Fibroblast of skin of abdomen (primary cell): ENCODE measurements at regions not wholly inside any gene's neighbourhood (a gene's known extent, or its start where the extent isn't known, plus 50 kb on each side); places are given as distances from the start of the nearest gene placed in this dataset.
"Not testable (repeated sequence)": the region's sequence is repeated elsewhere in the genome, so short reads cannot be mapped to it uniquely, and the experiment has no call there.

Experiments
- DNase-seq: peaks from one replicate; pipeline ENCODE4 v3.0.0-alpha.2; 2013

- DNase-seq, result no peak
These were observed 393.7 kb upstream of the FANCL start for GRCh38 chr2:58634653-58635370.

DNA sequence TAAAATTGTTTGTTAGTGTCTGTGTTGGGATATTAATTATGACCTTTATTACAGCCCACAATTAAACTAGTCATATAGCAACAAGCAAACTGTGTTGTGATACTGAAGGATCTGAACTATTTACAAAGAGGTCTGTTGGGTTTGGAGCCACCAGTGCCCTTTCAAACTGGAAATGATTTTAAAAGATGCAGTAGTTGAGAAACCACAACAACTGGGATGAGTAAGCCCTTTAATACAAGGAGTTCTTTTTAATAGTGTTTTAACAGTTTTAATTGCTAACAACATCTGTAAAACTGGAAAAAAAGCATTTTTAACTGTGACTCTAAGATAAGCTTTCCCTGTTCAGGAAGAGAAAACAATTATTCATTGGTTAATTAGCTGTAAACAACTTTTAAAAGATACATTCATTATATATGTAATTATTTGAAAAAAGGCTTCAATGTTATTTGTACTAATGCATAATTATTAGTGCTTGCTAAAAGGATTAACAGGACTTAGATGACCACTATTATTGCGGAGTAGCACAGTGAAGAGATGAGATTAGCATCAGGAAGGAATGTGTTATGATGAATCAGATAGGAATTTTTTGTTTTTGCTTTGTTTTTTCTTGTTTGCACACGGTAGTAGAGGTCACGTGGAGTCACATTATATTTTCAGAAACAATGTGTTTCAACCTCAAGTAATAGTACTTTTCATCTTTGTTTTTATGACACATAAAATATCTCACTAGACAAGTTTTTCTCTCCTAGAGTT is 392.7 kb upstream of the FANCL start:
- DNase-seq, result peak; percentile 42

DNA sequence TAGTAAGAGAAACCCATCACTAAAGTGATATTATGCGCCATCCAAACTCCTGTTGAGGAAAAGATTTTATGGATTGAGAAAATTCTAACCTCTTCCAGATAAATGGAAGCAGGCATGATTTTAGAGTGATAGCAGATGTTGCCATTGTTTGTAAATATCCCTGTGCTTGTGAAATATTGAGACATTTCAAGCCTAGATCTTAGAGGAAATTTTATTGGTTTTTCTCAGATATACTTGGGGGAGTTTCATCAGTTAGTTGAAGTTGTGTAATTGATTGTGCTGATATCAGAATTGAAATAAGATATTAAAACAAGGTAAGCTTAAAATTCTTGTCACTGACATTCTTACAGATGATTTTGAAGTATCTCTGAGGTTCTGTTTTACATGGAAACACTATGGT is 390.9 kb upstream of the FANCL start:
- DNase-seq, result no peak

DNA sequence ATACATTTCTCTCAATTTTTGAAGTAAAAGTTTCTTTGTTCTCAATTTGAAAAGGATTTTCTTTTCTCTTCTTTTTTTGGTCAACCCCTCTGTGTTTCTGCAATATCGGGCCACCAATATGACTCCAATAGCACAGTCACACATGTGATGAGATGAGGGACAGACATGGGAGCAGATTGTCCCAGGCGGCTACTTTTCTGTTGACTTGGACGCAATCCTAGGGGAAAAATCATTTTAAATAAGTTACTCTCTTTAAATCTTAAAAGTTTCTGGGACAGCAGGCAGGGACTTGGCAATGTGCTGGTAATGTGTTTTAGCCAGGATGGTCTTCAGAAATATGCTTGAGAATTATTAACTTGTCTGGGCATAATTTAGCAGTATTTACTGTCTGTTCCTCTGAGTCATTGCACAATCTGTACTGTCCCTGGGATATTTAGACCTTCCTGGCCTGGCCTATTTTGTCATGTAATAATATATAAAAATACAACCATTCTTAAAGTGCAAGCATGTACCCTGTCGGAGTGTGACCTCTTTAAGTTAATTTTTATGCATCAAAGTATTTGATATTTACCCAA is 388.5 kb upstream of the FANCL start:
- no peak for DNase-seq

DNA sequence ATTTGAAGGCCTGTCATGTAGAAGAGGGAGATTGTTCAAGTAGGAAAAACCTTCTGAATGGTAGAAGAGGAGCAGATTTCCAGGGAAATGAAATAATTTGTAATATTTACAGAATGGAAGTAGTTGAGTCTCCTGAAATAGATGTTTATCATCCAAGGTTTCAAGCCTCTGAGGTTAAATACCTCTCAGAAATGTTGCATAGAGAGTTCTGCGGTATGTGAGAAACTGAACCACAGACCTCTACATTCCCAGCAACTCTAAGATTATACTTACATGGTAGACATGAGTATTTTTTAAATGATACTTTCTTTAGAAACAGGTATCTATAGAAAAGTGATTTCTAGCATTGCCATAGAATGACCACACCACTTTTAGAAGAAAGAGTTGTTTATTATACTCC is 379.8 kb upstream of the FANCL start:
- DNase-seq, result no peak

- peak; percentile 23 for DNase-seq
These were observed 379.0 kb upstream of the FANCL start for GRCh38 chr2:58620093-58620492.

DNA sequence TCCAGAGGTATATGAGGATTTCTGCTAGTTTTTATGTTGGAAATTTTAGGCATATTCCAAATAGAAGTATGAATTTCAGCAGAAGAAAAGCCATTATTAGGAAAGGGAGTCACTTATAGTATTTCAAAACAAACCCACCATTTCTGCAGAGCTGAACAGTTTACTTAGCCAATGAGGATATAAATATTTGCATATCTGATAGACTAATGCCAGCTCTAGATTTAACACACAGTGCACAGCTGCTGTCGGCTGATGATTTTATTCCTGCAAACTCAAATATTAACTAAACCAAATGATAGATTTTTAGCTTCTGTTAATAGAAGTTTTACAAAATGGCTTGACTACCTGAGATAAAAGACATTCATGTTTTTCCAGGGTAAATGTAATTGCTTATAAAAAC is 375.8 kb upstream of the FANCL start:
- DNase-seq, result no peak

DNA sequence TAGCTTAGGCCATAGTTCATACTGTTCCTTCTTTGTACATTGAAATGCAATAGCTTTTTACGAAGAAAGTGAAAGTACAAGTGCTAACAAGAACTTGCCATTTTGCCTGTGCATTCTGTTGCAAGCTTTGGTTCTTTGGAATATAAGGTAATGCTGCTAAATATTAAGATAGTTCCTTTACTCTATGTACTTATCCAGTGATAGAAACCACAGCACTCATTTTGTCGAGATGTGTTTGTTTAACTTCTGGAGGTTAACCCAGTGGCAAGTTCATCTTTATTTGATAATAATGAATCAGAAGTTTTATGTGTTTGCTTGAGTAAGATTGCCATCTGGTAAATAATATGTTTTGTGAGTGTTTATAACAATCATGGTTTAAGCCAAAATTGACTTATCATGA is 373.1 kb upstream of the FANCL start:
- no peak for DNase-seq

DNA sequence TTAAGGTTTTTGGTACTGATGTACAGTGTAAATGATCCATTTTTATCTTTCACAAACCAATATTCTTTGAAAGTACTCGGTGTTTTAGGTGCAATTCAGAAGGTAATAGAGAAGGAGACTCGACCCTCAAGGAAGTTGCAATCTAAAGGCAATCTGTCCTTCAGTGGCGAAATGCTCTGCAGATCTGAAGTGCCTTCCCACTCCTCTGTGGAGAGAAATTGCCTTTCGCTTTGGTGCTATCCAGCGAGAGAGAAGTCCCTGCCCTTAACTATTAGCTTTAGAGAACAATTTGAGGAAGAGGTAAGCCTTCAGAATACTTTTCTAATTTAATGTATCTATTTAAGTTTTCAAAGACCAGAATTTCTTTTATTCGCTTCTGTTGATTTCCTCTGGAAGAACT is 371.8 kb upstream of the FANCL start:
- DNase-seq, result no peak

- no peak for DNase-seq
These were observed 368.2 kb upstream of the FANCL start for GRCh38 chr2:58609326-58609725.

DNA sequence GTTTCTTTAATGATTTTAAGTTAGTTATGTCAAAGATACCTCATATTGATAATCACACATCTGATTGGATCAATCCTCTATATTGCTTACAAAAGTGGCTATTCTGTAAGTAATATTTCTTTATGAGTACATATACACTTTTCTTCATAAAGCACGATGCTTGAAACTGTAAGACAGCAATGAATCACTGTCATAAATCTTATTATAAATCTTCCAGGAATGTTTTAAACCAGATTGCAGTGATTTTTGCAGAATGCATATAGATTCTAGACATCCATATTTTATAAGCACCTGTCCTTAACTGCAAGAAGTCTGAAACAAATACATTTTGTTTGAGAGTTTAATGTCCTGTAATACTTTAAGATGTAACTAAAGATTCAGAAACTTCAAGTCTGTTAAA is 367.0 kb upstream of the FANCL start:
- peak; percentile 15 for DNase-seq

- no peak for DNase-seq
These were observed 366.3 kb upstream of the FANCL start for GRCh38 chr2:58607448-58607847.

DNA sequence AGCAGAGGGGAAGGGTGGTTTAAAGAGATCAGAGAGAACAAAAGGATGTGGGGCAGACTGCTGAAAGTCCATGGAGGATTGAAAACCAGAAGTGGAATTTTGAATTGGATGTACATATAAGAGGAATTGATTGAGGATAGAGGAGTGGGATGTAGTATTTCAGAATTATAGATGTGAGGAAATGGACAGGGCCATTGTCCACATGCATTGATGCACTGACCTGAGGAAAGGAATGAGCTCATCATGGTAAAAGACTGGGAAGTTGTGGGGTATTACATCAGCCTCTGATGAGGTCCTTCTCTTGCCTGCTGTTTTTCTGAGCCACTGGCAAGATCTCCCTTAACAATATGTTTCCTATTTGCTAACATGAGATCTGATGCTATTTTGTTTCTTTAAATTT is 365.7 kb upstream of the FANCL start:
- peak; percentile 67 for DNase-seq

DNA sequence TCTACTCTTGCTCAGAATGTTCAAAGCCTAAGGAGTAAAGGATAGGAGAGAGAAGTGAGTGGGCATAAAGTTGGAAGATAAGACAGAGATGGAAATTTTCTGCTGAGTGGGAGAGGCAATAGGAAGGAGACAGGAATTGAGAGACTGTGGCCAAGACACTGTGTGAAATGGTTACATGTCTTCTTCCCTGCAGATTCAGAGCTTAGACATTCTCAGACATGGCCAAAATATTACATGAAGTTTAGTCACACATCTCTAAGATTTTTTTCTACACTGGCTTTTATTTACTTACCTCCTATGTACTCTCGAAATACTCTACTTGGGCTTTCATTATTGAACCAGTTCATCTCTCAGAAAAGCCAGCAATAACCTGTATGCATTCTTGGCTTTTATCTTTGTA is 363.0 kb upstream of the FANCL start:
- peak; percentile 38 for DNase-seq

GRCh38 chr2:58601017-58601416 is 359.9 kb upstream of the FANCL start:
- DNase-seq, result peak; percentile 35

DNA sequence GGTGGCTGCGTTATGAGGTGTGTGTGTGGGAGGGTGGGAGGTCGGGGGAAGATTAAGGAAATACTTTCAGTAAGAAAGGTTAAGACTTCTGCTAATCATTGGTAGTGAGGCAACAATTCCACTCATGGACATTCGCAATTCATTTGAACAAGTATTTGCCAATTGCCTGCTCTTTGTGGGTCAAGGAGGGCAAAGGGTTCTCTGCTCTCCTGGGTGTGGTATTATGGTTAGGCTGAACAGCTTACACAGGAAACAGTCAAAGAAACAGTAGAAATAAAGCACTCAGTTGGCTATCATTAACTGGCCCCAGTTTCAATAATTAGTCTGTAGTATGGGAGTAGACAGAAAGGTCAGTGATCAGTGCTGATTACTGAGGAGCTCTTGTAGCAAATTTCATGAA is 357.0 kb upstream of the FANCL start:
- no peak for DNase-seq

GRCh38 chr2:58595714-58596113 is 354.6 kb upstream of the FANCL start:
- DNase-seq, result no peak

- peak; percentile 21 for DNase-seq
These were observed 353.6 kb upstream of the FANCL start for GRCh38 chr2:58594762-58595161.

GRCh38 chr2:58594175-58594574 is 353.1 kb upstream of the FANCL start:
- no peak for DNase-seq

DNA sequence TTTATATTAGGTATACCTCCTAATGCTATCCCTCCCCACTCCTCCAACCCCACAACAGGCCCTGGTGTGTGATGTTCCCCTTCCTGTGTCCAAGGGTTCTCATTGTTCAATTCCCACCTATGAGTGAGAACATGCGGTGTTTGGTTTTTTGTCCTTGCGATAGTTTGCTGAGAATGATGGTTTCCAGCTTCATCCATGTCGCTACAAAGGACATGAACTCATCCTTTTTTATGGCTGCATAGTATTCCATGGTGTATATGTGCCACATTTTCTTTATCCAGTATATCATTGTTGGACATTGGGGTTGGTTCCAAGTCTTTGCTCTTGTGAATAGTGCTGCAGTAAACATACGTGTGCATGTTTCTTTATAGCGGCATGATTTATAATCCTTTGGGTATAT is 345.1 kb upstream of the FANCL start:
- DNase-seq, result not testable (repeated sequence)

DNA sequence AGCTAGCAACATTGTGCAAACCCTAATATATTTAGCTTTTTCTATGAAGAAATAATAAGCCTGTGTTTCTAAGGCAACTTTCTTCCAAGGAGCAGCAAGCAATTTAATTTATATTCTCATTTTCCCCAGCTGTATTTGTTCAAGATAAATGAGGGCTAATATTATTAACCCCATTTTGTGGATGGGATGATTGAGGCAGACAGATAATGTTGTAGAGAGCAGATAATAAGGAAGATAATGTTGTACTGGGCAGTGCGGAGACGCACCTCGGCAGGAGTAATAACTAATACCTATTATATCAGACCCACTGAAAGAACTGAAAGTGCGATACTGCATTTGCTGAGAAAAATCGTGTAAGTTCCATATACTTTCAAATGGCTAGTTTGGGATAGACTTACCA is 344.1 kb upstream of the FANCL start:
- DNase-seq, result no peak

DNA sequence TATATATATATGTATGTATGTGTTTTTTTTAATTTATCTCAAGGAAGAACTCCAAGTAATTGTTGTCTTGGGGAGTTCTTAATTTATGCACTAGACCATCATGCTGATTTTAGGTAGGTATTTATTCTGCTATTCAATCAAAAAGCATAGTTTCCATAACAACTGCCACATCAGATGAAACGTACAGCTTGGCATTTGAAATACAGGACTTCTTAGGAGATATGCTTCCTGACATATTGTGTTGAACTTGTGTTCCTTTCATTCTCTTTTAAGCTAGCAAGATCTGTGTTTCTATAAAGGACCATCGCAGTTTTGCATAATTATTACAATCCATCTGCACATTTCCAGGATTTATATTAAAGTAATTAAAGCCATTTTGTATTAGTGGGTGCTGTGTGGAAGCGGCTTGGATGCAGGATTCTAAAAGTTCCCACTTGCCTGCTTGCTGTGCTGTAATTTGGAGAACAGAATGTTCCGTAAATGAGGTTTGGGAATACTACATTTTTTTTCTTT is 343.5 kb upstream of the FANCL start:
- no peak for DNase-seq

DNA sequence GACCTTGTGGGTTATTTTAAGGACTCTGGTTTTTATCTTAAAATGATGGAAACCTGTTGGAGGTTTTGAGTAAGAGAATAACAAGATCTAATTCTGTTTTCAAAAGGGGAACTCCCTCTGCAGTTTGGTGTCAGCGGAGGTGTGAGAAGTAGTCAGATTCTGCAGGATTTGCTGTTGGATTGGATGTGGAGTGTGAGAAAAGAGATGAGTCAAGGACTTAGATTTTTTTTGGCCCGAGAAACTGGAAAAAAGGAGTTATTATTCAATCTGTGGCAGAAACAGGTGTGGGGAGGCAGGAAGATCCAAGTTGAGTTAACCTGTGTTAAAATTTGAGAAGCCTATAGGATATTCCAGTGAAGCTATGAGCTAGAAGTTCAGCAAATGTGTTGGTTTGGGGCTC is 337.2 kb upstream of the FANCL start:
- no peak for DNase-seq

GRCh38 chr2:58574873-58575272 is 333.7 kb upstream of the FANCL start:
- peak; percentile 27 for DNase-seq
